Activated naive CD4-positive, alpha-beta T cell treated with anti-CD3 and anti-CD28 coated beads, Interleukin-2, amount 50 U/mL, for 24 hours (primary cell): ENCODE measurements at regions not wholly inside any gene's neighbourhood (a gene's known extent, or its start where the extent isn't known, plus 50 kb on each side); places are given as distances from the start of the nearest gene placed in this dataset.
"Not testable (repeated sequence)": the region's sequence is repeated elsewhere in the genome, so short reads cannot be mapped to it uniquely, and the experiment has no call there.

ENCODE experiments used
- H3K27ac Mint-ChIP-seq: one replicate; pipeline ENCODE4 v1.8.0; 2021; ENCODE audit warnings: mild to moderate bottlenecking, mixed read lengths
- H3K27me3 Mint-ChIP-seq: one replicate; pipeline ENCODE4 v1.8.0; 2021; ENCODE audit warnings: mixed read lengths
- H3K36me3 Mint-ChIP-seq: one replicate; pipeline ENCODE4 v1.8.0; 2021; ENCODE audit warnings: mixed read lengths
- H3K4me1 Mint-ChIP-seq: one replicate; pipeline ENCODE4 v1.8.0; 2021; ENCODE audit warnings: mixed read lengths
- H3K4me3 Mint-ChIP-seq: one replicate; pipeline ENCODE4 v1.8.0; 2021; ENCODE audit warnings: mild to moderate bottlenecking, mixed read lengths
- H3K9me3 Mint-ChIP-seq: one replicate; pipeline ENCODE4 v1.8.0; 2021; ENCODE audit warnings: mixed read lengths

DNA sequence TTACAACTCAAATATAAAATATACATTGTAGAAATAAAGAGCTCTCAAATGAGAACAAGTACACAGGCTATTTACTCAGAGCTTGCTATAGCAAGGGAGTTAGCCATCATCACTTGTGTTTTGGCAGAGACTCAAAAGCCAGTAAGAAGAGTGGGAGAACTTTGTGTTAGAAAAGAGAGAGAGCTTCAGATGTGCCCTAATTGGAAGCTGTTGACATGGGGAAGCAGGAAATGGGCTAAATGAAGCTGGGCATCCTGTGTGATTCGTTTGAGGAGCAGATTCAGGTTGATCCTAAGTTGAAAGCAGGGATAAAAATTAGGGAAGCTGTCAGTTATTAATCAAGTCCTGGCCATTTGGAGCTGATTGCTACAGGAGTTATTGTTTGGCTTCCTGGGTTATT lies 207.4 kb upstream of the MAOA start:
- Mint-ChIP-seq H3K27ac (no peak overlapping the region), H3K4me3 (no peak overlapping the region), H3K36me3 (peaks cover 2% of the 10 kb centered on the region), H3K27me3 (no peaks in the 10 kb centered on the region), H3K9me3 (peaks cover 16% of the 10 kb centered on the region), H3K4me1 (no peaks in the 10 kb centered on the region)

- no peak overlapping the region for H3K27ac Mint-ChIP-seq
- H3K36me3 Mint-ChIP-seq = peaks cover 2% of the 10 kb centered on the region
- H3K9me3 Mint-ChIP-seq = peaks cover 16% of the 10 kb centered on the region
- no peak overlapping the region for H3K4me3 Mint-ChIP-seq
- H3K4me1 Mint-ChIP-seq = no peaks in the 10 kb centered on the region
- no peaks in the 10 kb centered on the region for H3K27me3 Mint-ChIP-seq
Observed at GRCh38 chrX:43450355-43450754, 205.7 kb upstream of the MAOA start.

GRCh38 chrX:43451976-43452686 lies 204.0 kb upstream of the MAOA start:
- H3K27ac Mint-ChIP-seq, H3K27me3 Mint-ChIP-seq: not testable (repeated sequence)
- H3K9me3 Mint-ChIP-seq = peaks cover 12% of the 10 kb centered on the region

DNA sequence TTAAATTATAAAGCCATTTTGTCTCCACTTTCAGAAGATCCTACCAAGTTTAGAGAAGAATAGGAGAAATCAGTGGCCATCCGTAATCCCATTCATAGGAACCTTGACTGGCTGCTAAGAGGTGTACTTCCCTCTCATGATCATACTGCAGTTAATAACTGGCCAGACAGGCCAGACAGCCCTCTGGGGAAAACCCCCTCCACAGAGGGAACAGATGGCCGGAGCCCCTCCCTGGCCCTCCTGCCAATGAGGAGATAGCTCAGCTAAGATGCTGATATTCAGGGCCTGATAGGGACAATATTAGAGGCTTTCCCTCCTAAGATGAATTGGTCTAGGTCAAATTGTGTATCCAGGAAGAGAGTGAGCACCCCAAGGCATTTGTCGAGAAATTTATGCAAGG lies 200.0 kb upstream of the MAOA start:
- Mint-ChIP-seq H3K9me3 (no peaks in the 10 kb centered on the region), H3K36me3 (no peaks in the 10 kb centered on the region), H3K4me3 (no peak overlapping the region), H3K4me1 (no peaks in the 10 kb centered on the region), H3K27me3 (no peaks in the 10 kb centered on the region), H3K27ac (no peak overlapping the region)

More at GRCh38 chrX:43451976-43452686, 204.0 kb upstream of the MAOA start:
- not testable (repeated sequence) for H3K4me1 Mint-ChIP-seq, H3K4me3 Mint-ChIP-seq, H3K36me3 Mint-ChIP-seq

GRCh38 chrX:43456906-43457305 lies 199.2 kb upstream of the MAOA start:
- Mint-ChIP-seq H3K9me3 (no peaks in the 10 kb centered on the region), H3K36me3 (no peaks in the 10 kb centered on the region), H3K4me3 (no peak overlapping the region), H3K4me1 (no peaks in the 10 kb centered on the region), H3K27ac (no peak overlapping the region), H3K27me3 (no peaks in the 10 kb centered on the region)

- no peaks in the 10 kb centered on the region for H3K36me3 Mint-ChIP-seq
- no peak overlapping the region for H3K27ac Mint-ChIP-seq
- peaks cover 11% of the 10 kb centered on the region for H3K4me1 Mint-ChIP-seq
- H3K4me3 Mint-ChIP-seq = no peak overlapping the region
- no peaks in the 10 kb centered on the region for H3K9me3 Mint-ChIP-seq
- H3K27me3 Mint-ChIP-seq = no peaks in the 10 kb centered on the region
Observed at GRCh38 chrX:43467608-43468234, 188.4 kb upstream of the MAOA start.

DNA sequence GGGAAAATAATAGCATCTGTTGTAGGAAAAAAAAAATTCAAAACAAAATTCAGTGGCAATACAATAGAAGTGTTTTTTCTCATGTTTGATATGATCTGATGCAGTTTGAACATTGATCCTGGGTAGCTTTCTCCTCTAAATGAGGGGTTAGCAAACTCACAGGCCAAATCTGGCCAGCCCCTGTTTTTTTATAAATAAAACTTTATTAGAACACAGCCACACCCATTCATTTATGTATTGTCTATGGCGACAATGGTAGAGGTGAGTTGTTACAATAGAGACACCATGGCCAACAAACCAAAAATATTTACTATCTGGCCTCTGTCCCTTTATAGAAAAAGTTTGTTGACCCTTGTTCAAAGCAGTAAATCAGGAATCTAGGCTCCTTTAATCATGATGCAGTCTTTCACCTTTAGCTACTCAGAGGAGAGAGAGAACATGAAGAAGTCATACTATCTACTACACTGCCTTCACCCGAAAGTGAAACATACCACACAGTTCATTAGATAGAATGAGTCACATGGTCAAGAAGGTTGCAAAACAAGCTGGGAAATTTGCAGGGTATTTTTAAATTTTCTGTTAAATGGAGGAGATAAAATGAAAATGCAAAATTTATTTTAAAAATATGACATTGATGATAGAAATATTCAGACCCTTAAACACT lies 186.6 kb upstream of the MAOA start:
- H3K9me3 Mint-ChIP-seq = no peaks in the 10 kb centered on the region
- no peak overlapping the region for H3K4me3 Mint-ChIP-seq
- H3K36me3 Mint-ChIP-seq = no peaks in the 10 kb centered on the region
- no peaks in the 10 kb centered on the region for H3K27me3 Mint-ChIP-seq
- H3K27ac Mint-ChIP-seq = peak overlapping the region; percentile 10
- H3K4me1 Mint-ChIP-seq = peaks cover 11% of the 10 kb centered on the region

DNA sequence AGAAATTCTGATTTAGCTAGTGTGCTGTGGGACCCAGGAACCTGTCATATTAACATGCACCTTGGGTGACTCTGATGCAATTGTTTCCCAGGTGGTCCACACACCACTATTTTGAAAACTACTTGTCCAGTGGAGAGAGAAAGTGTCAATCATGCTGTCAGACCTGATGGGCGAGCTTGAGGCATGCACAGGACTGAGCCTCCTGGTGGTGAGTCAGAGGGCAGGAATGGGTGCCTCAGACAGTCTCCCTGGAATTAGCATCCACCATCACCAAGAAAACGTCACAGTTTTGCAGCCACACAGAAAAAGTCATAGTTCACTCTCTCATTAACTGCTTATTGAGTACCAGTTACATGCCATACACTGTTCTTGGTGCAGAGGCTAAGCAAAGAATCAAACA lies 181.8 kb upstream of the MAOA start:
- Mint-ChIP-seq H3K27ac (no peak overlapping the region), H3K36me3 (no peaks in the 10 kb centered on the region), H3K4me1 (peaks cover 7% of the 10 kb centered on the region), H3K27me3 (no peaks in the 10 kb centered on the region), H3K9me3 (no peaks in the 10 kb centered on the region), H3K4me3 (no peak overlapping the region)

DNA sequence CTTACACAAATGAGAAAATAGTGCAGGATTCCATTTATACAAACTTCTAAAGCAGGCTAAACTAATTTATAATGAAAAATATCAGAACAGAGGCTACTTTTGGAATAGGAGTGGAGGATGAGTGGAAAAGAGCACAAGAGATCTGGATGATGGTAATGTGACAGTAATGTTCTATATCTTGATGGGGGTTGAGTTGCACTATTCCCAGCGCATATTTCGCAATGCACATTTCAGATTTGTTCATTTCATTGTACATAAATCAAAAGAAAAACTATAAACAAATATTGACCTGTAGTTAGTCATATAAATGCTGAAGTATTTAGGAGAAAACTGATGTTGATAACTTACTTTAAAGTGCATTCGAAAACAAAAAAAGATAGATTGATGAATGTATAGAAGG lies 177.0 kb upstream of the MAOA start:
- no peak overlapping the region for H3K27ac Mint-ChIP-seq
- no peaks in the 10 kb centered on the region for H3K4me1 Mint-ChIP-seq
- H3K27me3 Mint-ChIP-seq = no peaks in the 10 kb centered on the region
- no peaks in the 10 kb centered on the region for H3K36me3 Mint-ChIP-seq
- H3K9me3 Mint-ChIP-seq = no peaks in the 10 kb centered on the region
- no peak overlapping the region for H3K4me3 Mint-ChIP-seq

DNA sequence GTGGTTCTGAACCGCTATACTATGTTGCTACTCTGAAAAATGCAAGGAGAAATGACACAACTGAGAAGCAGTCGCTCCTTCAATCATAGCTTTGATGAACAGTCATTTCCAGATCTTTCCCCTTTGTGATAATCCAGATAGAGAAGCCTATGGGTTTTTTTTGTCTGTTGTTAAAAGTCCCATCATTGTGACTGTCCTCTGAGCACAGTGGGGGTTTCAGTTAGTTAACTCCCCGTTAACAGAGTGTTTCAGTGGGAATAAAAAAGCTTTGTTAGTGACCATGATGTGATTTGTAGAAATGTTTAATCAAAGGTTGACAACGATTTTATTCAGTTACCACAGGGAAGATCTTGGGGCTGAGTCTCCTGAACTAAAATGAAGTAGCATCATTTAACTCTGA lies 176.2 kb upstream of the MAOA start:
- Mint-ChIP-seq H3K27me3 (no peaks in the 10 kb centered on the region), H3K27ac (no peak overlapping the region), H3K4me1 (no peaks in the 10 kb centered on the region), H3K36me3 (no peaks in the 10 kb centered on the region), H3K9me3 (no peaks in the 10 kb centered on the region), H3K4me3 (no peak overlapping the region)

DNA sequence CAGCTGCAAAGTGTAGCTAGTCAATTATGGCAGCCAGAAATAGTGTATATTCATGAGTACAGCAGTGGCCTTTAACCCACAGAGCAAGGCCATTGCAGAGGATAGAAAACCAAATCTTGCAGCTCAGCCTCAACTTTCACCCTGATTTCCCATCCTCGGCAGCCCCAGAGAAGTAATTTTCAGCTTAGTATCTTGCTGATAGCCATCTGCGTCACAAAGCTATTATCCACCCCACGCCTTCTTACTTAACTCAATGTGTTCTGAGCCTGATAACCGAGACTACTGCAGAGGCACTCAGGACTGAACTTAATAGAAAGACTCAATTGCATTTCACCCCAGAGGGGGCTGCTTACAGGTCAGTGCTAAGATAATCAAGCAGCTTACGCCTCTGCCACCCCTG lies 174.5 kb upstream of the MAOA start:
- Mint-ChIP-seq H3K9me3 (no peaks in the 10 kb centered on the region), H3K36me3 (no peaks in the 10 kb centered on the region), H3K27me3 (no peaks in the 10 kb centered on the region)

GRCh38 chrX:43493756-43494155 lies 162.3 kb upstream of the MAOA start:
- H3K36me3 Mint-ChIP-seq = no peaks in the 10 kb centered on the region
- H3K27ac Mint-ChIP-seq = no peak overlapping the region
- no peak overlapping the region for H3K4me3 Mint-ChIP-seq
- no peaks in the 10 kb centered on the region for H3K27me3 Mint-ChIP-seq
- H3K4me1 Mint-ChIP-seq = no peaks in the 10 kb centered on the region
- H3K9me3 Mint-ChIP-seq = no peaks in the 10 kb centered on the region

More for the DNA sequence above, 174.5 kb upstream of the MAOA start:
- H3K4me1 Mint-ChIP-seq = no peaks in the 10 kb centered on the region
- H3K27ac Mint-ChIP-seq = no peak overlapping the region
- no peak overlapping the region for H3K4me3 Mint-ChIP-seq

DNA sequence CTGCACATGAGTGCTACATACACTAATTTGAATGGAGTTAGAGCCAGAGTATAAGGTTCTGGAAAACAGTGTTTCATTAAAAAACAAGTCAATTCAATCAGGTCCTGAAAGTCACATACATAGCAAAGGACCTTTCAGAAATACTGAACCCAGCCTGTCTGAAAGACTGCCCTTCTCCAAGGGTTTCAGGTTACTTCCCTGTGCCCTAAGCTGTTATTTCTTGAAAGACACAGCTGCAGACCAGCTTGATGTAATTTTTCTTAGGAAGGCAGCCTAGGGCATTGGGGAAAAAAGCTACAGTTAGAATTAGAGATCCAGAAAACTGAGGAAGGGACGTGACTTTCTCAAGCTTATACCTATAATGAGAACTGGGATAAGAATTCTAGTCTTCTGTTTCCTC lies 155.9 kb upstream of the MAOA start:
- Mint-ChIP-seq H3K4me1 (no peaks in the 10 kb centered on the region), H3K9me3 (no peaks in the 10 kb centered on the region), H3K4me3 (no peak overlapping the region), H3K36me3 (no peaks in the 10 kb centered on the region), H3K27ac (no peak overlapping the region), H3K27me3 (no peaks in the 10 kb centered on the region)

- Mint-ChIP-seq H3K4me3 (no peak overlapping the region), H3K9me3 (no peaks in the 10 kb centered on the region), H3K36me3 (no peaks in the 10 kb centered on the region), H3K4me1 (no peaks in the 10 kb centered on the region), H3K27me3 (no peaks in the 10 kb centered on the region), H3K27ac (no peak overlapping the region)
Observed at GRCh38 chrX:43500996-43501694, 155.0 kb upstream of the MAOA start.

DNA sequence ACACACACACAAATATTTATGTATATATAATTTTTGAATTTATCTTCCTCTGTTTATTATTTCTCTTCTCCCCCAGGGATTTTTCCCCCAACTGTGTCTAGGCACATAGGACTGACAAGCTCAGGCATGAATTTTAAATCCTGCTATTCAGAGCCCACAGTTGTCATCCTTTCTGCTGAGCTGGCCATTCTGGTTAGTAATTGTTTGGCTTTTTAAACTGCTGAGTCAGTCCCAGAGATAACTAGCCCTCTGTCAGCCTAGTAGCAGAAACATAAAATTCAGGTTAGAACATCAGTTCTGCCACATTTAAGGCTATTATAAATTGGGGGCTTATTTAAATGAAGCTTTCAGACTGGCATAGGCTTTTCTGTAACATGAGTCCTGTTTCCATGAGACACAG lies 151.7 kb upstream of the MAOA start:
- Mint-ChIP-seq H3K4me3 (no peak overlapping the region), H3K9me3 (no peaks in the 10 kb centered on the region), H3K27ac (no peak overlapping the region), H3K4me1 (no peaks in the 10 kb centered on the region), H3K36me3 (no peaks in the 10 kb centered on the region), H3K27me3 (no peaks in the 10 kb centered on the region)

DNA sequence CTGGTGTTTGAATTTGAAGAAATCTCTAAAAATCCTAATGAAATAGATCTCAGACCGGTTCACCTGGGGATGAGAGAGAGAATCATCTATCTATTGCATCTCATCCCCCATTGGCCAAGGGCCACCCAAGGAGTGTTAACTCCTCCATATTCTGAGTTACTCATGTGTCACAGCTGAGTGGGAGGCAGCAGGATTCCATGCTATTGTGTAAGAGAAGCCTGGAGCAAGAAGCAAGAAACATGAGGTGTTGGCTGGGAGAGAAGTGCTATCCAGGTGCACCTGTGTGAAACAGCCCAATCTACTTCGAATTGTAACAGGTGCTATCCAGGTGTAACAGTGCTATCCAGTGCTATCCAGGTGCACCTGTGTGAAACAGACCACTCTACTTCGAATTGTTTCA lies 150.3 kb upstream of the MAOA start:
- no peaks in the 10 kb centered on the region for H3K27me3 Mint-ChIP-seq
- H3K9me3 Mint-ChIP-seq = no peaks in the 10 kb centered on the region
- no peak overlapping the region for H3K27ac Mint-ChIP-seq
- no peaks in the 10 kb centered on the region for H3K36me3 Mint-ChIP-seq
- H3K4me1 Mint-ChIP-seq = no peaks in the 10 kb centered on the region
- no peak overlapping the region for H3K4me3 Mint-ChIP-seq
